ENCODE measurements at regions not wholly inside any gene's neighbourhood (a gene's known extent, or its start where the extent isn't known, plus 50 kb on each side); places are given as distances from the start of the nearest gene placed in this dataset.

- H3K9me3 ChIP-seq, result no peaks in the 10 kb centered on the region
- no peak for TF ChIP-seq CTCF (IDR thresholded peaks at IDR 0.05)
- H3K4me3 ChIP-seq, result no peak overlapping the region
- intact Hi-C loops (cut with DNase I), result no loop called here
- no peak for DNase-seq
- no peak overlapping the region for H3K9ac ChIP-seq (ENCODE audit: low read depth in 2 of 2, low read length in 2 of 2)
- no peaks in the 10 kb centered on the region for H3K27me3 ChIP-seq
- no peaks in the 10 kb centered on the region for H3K4me1 ChIP-seq
- no peak overlapping the region for H3K27ac ChIP-seq
- H3K36me3 ChIP-seq, result no peaks in the 10 kb centered on the region
Measured at GRCh38 chr20:23192469-23192868, 106.3 kb upstream of the CD93 start.

GRCh38 chr20:23190557-23190956, 104.4 kb upstream of the CD93 start:
- TF ChIP-seq CTCF (IDR thresholded peaks at IDR 0.05), result no peak
- no peaks in the 10 kb centered on the region for H3K27me3 ChIP-seq
- H3K4me1 ChIP-seq, result no peaks in the 10 kb centered on the region
- no peaks in the 10 kb centered on the region for H3K36me3 ChIP-seq
- no peak overlapping the region for H3K4me3 ChIP-seq
- no peak overlapping the region for H3K9ac ChIP-seq (ENCODE audit: low read depth in 2 of 2, low read length in 2 of 2)
- no peak overlapping the region for H3K27ac ChIP-seq
- intact Hi-C loops (cut with DNase I), result no loop called here
- DNase-seq, result no peak
- no peaks in the 10 kb centered on the region for H3K9me3 ChIP-seq

- Histone ChIP-seq H3K9ac (ENCODE audit: low read depth in 2 of 2, low read length in 2 of 2) (no peak overlapping the region), H3K4me3 (no peak overlapping the region), H3K4me1 (no peaks in the 10 kb centered on the region), H3K27ac (no peak overlapping the region), H3K9me3 (no peaks in the 10 kb centered on the region), H3K36me3 (no peaks in the 10 kb centered on the region), H3K27me3 (no peaks in the 10 kb centered on the region)
- TF ChIP-seq CTCF (IDR thresholded peaks at IDR 0.05), result no peak
- no peak for DNase-seq
- intact Hi-C loops (cut with DNase I), result no loop called here
Measured at GRCh38 chr20:23189854-23190253, 103.7 kb upstream of the CD93 start.

GRCh38 chr20:23189341-23189740, 103.2 kb upstream of the CD93 start:
- intact Hi-C loops (cut with DNase I), result no loop called here
- H3K9ac ChIP-seq (ENCODE audit: low read depth in 2 of 2, low read length in 2 of 2), result no peak overlapping the region
- no peak overlapping the region for H3K27ac ChIP-seq
- H3K4me1 ChIP-seq, result no peaks in the 10 kb centered on the region
- DNase-seq, result no peak
- no peaks in the 10 kb centered on the region for H3K36me3 ChIP-seq
- no peaks in the 10 kb centered on the region for H3K9me3 ChIP-seq
- H3K27me3 ChIP-seq, result no peaks in the 10 kb centered on the region
- no peak overlapping the region for H3K4me3 ChIP-seq
- TF ChIP-seq CTCF (IDR thresholded peaks at IDR 0.05), result no peak

GRCh38 chr20:23188377-23189169, 102.4 kb upstream of the CD93 start:
- no peak for TF ChIP-seq CTCF (IDR thresholded peaks at IDR 0.05)
- intact Hi-C loops (cut with DNase I), result no loop called here
- no peak overlapping the region for H3K27ac ChIP-seq
- H3K36me3 ChIP-seq, result no peaks in the 10 kb centered on the region
- H3K4me3 ChIP-seq, result no peak overlapping the region
- no peaks in the 10 kb centered on the region for H3K27me3 ChIP-seq
- no peak for DNase-seq
- no peaks in the 10 kb centered on the region for H3K9me3 ChIP-seq
- H3K9ac ChIP-seq (ENCODE audit: low read depth in 2 of 2, low read length in 2 of 2), result no peak overlapping the region
- H3K4me1 ChIP-seq, result no peaks in the 10 kb centered on the region
